ENCODE measurements at regions not wholly inside any gene's neighbourhood (a gene's known extent, or its start where the extent isn't known, plus 50 kb on each side); places are given as distances from the start of the nearest gene placed in this dataset.

GRCh38 chr10:21261842-21262294 lies 263.6 kb downstream of the SKIDA1 start:
- Histone ChIP-seq H3K9me3 (no peaks in the 10 kb centered on the region), H3K4me1 (no peaks in the 10 kb centered on the region), H3K36me3 (no peaks in the 10 kb centered on the region), H3K4me3 (no peak overlapping the region), H3K27ac (no peak overlapping the region), H3K27me3 (no peaks in the 10 kb centered on the region)
- DNase-seq, result no peak
- intact Hi-C loops (cut with DNase I; ENCODE audit: low total_unique reads), result no loop called here
- in situ Hi-C loops (cut with MboI; ENCODE audit: low pct_ligation_motif_present in 1 of 4, low pct_unique_long_range_greater_than_20kb in 1 of 4, low sequenced_read_pairs in 3 of 4), result loop anchor here (10.0 to 25.0 kb wide), 2 partner anchors 177 to 400 kb away; no protein-coding TSS in a partner anchor
- WGBS, 2 donors (ENCODE audit: low coverage in 1 of 2), result 90 to 92% methylated on average over 7 to 15 of the region's 15 CpGs
- TF ChIP-seq POLR2AphosphoS5 (IDR thresholded peaks at IDR 0.05), result no peak
- TF ChIP-seq POLR2A (IDR thresholded peaks at IDR 0.05), result no peak
- TF ChIP-seq EP300 (IDR thresholded peaks at IDR 0.05; ENCODE audit: low read depth), result no peak
- no peak for TF ChIP-seq CTCF (IDR thresholded peaks at IDR 0.05)

- H3K4me3 ChIP-seq, result no peak overlapping the region
- in situ Hi-C loops (cut with MboI; ENCODE audit: low pct_ligation_motif_present in 1 of 4, low pct_unique_long_range_greater_than_20kb in 1 of 4, low sequenced_read_pairs in 3 of 4), result loop anchor here (10.0 to 25.0 kb wide), 2 partner anchors 176 to 398 kb away; no protein-coding TSS in a partner anchor
- 71 to 78% methylated on average over 9 to 11 of the region's 11 CpGs for WGBS, 2 donors (ENCODE audit: low coverage in 1 of 2)
These were observed 264.9 kb downstream of the SKIDA1 start for GRCh38 chr10:21260506-21261149.

GRCh38 chr10:21260066-21260465 lies 265.4 kb downstream of the SKIDA1 start:
- intact Hi-C loops (cut with DNase I; ENCODE audit: low total_unique reads) (no loop called here), in situ Hi-C loops (cut with MboI; ENCODE audit: low pct_ligation_motif_present in 1 of 4, low pct_unique_long_range_greater_than_20kb in 1 of 4, low sequenced_read_pairs in 3 of 4) (loop anchor here (10.0 to 25.0 kb wide), 2 partner anchors 175 to 398 kb away; no protein-coding TSS in a partner anchor)
- Histone ChIP-seq H3K4me3 (no peak overlapping the region), H3K36me3 (no peaks in the 10 kb centered on the region), H3K4me1 (no peaks in the 10 kb centered on the region), H3K27me3 (no peaks in the 10 kb centered on the region), H3K27ac (no peak overlapping the region), H3K9me3 (no peaks in the 10 kb centered on the region)
- DNase-seq, result no peak
- no peak for TF ChIP-seq POLR2A (IDR thresholded peaks at IDR 0.05)
- TF ChIP-seq CTCF (IDR thresholded peaks at IDR 0.05), result no peak
- no peak for TF ChIP-seq EP300 (IDR thresholded peaks at IDR 0.05; ENCODE audit: low read depth)
- no peak for TF ChIP-seq POLR2AphosphoS5 (IDR thresholded peaks at IDR 0.05)
- 50 to 75% methylated on average over 2 to 6 of the region's 6 CpGs for WGBS, 2 donors (ENCODE audit: low coverage in 1 of 2)

More at GRCh38 chr10:21260506-21261149, 264.9 kb downstream of the SKIDA1 start:
- Histone ChIP-seq H3K36me3 (no peaks in the 10 kb centered on the region), H3K27ac (no peak overlapping the region), H3K27me3 (no peaks in the 10 kb centered on the region), H3K4me1 (no peaks in the 10 kb centered on the region), H3K9me3 (no peaks in the 10 kb centered on the region)
- intact Hi-C loops (cut with DNase I; ENCODE audit: low total_unique reads), result no loop called here
- DNase-seq, result no peak
- no peak for TF ChIP-seq CTCF (IDR thresholded peaks at IDR 0.05)
- TF ChIP-seq EP300 (IDR thresholded peaks at IDR 0.05; ENCODE audit: low read depth), result no peak
- TF ChIP-seq POLR2AphosphoS5 (IDR thresholded peaks at IDR 0.05), result no peak
- TF ChIP-seq POLR2A (IDR thresholded peaks at IDR 0.05), result no peak

GRCh38 chr10:21257919-21258318 lies 267.6 kb downstream of the SKIDA1 start:
- Histone ChIP-seq H3K9me3 (no peaks in the 10 kb centered on the region), H3K36me3 (no peaks in the 10 kb centered on the region), H3K27me3 (no peaks in the 10 kb centered on the region), H3K4me3 (no peak overlapping the region), H3K4me1 (no peaks in the 10 kb centered on the region), H3K27ac (no peak overlapping the region)
- TF ChIP-seq EP300 (IDR thresholded peaks at IDR 0.05; ENCODE audit: low read depth) (no peak), POLR2AphosphoS5 (IDR thresholded peaks at IDR 0.05) (no peak), POLR2A (IDR thresholded peaks at IDR 0.05) (no peak), CTCF (IDR thresholded peaks at IDR 0.05) (no peak)
- in situ Hi-C loops (cut with MboI; ENCODE audit: low pct_ligation_motif_present in 1 of 4, low pct_unique_long_range_greater_than_20kb in 1 of 4, low sequenced_read_pairs in 3 of 4) (loop anchor here in 3 of 4 donors (25.0 kb wide), 1 partner anchor 396 kb away; no protein-coding TSS in a partner anchor), intact Hi-C loops (cut with DNase I; ENCODE audit: low total_unique reads) (no loop called here)
- DNase-seq, result no peak
- 91 to 100% methylated on average over 1 to 2 of the region's 2 CpGs for WGBS, 2 donors (ENCODE audit: low coverage in 1 of 2)
